GM23338 (cell line): ENCODE measurements at regions not wholly inside any gene's neighbourhood (a gene's known extent, or its start where the extent isn't known, plus 50 kb on each side); places are given as distances from the start of the nearest gene placed in this dataset. TPM values are rescaled to one million over a fixed set of nuclear protein-coding genes. Genes with fewer than 3 reads are reported as not detected.

Source experiments
- CREB1 ChIP-seq: fragments of 250-450 bp; sonication (Bioruptor Pico); IDR thresholded peaks from 2 replicates; pipeline ENCODE4 v1.5.0; 2020; ENCODE audit warnings: low read depth, mild to moderate bottlenecking, moderate library complexity
- EZH2 ChIP-seq: fragments of 200-600 bp; sonication (generic); IDR thresholded peaks from one replicate; pipeline ENCODE4 v1.8.0; 2017; ENCODE audit warnings: antibody characterized with exemption, mild to moderate bottlenecking, low read depth; ENCODE audit not compliant: unreplicated experiment
- EZH2phosphoT487 ChIP-seq: fragments of 200-600 bp; sonication (generic); IDR thresholded peaks from one replicate; pipeline ENCODE4 v1.8.1; 2018; ENCODE audit warnings: antibody characterized with exemption; ENCODE audit not compliant: unreplicated experiment
- POLR2AphosphoS5 ChIP-seq: IDR thresholded peaks from 2 replicates; pipeline ENCODE4 v1.6.1; 2016; ENCODE audit warnings: antibody characterized with exemption, low read depth
- ZNF114 ChIP-seq: fragments of 250-450 bp; sonication (Bioruptor Pico); IDR thresholded peaks from 2 replicates; pipeline ENCODE4 v1.5.0; 2020; ENCODE audit warnings: mild to moderate bottlenecking, moderate library complexity
- ZNF331 ChIP-seq: fragments of 250-450 bp; sonication (Bioruptor Pico); IDR thresholded peaks from 2 replicates; pipeline ENCODE4 v1.5.0; 2020; ENCODE audit warnings: low read depth, mild to moderate bottlenecking, moderate library complexity
- small RNA-seq: library from RNA; depleted of rRNA; stranded (forward); fragments of <200 nt; gene quantifications from one replicate; pipeline ENCODE3, GENCODE V24; 2014; ENCODE audit warnings: low replicate concordance
- TF ChIP-seq, protein P1 (sequence below): fragments of 250-450 bp; sonication (Bioruptor Pico); IDR thresholded peaks from 2 replicates; pipeline ENCODE4 v1.5.0; 2020; ENCODE audit warnings: mild to moderate bottlenecking, moderate library complexity
- TF ChIP-seq, protein P2 (sequence below): IDR thresholded peaks from 2 replicates; pipeline ENCODE4 v1.6.1; 2016; ENCODE audit warnings: antibody characterized with exemption

DNA sequence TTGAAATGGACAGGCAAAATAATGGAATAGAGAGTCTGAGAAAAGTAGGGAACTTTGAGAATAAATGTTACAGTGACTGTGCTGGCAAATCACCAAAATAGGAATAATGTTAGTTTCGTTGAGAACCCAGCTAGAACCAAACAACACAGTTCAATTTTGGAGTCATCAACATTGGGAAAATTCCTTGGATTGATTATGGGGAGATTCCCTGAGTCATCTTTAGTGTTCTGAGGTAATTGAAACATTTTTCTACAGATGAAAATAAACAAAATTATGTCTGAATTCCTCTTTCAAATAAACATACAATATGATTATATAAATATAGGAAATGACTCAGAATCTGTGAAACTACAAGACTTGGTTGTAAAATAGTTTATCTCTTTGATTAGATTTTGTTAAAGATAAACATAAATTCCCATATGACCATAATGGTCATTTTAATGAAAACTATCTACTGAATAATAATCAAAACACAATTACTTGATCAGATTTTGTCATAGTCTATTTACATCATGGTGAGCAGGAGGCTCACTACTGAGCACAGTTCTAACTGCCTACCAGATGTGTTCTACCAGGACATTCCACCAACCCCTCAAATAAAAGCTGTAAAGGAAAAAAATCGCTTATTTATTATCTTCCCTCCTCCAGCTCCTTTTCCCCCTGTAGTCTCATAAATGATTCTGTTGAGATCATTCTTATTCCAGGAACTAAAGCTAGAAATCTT is 51.4 kb upstream of the GABRA2 start (continued):
- TF ChIP-seq, protein P1, sequence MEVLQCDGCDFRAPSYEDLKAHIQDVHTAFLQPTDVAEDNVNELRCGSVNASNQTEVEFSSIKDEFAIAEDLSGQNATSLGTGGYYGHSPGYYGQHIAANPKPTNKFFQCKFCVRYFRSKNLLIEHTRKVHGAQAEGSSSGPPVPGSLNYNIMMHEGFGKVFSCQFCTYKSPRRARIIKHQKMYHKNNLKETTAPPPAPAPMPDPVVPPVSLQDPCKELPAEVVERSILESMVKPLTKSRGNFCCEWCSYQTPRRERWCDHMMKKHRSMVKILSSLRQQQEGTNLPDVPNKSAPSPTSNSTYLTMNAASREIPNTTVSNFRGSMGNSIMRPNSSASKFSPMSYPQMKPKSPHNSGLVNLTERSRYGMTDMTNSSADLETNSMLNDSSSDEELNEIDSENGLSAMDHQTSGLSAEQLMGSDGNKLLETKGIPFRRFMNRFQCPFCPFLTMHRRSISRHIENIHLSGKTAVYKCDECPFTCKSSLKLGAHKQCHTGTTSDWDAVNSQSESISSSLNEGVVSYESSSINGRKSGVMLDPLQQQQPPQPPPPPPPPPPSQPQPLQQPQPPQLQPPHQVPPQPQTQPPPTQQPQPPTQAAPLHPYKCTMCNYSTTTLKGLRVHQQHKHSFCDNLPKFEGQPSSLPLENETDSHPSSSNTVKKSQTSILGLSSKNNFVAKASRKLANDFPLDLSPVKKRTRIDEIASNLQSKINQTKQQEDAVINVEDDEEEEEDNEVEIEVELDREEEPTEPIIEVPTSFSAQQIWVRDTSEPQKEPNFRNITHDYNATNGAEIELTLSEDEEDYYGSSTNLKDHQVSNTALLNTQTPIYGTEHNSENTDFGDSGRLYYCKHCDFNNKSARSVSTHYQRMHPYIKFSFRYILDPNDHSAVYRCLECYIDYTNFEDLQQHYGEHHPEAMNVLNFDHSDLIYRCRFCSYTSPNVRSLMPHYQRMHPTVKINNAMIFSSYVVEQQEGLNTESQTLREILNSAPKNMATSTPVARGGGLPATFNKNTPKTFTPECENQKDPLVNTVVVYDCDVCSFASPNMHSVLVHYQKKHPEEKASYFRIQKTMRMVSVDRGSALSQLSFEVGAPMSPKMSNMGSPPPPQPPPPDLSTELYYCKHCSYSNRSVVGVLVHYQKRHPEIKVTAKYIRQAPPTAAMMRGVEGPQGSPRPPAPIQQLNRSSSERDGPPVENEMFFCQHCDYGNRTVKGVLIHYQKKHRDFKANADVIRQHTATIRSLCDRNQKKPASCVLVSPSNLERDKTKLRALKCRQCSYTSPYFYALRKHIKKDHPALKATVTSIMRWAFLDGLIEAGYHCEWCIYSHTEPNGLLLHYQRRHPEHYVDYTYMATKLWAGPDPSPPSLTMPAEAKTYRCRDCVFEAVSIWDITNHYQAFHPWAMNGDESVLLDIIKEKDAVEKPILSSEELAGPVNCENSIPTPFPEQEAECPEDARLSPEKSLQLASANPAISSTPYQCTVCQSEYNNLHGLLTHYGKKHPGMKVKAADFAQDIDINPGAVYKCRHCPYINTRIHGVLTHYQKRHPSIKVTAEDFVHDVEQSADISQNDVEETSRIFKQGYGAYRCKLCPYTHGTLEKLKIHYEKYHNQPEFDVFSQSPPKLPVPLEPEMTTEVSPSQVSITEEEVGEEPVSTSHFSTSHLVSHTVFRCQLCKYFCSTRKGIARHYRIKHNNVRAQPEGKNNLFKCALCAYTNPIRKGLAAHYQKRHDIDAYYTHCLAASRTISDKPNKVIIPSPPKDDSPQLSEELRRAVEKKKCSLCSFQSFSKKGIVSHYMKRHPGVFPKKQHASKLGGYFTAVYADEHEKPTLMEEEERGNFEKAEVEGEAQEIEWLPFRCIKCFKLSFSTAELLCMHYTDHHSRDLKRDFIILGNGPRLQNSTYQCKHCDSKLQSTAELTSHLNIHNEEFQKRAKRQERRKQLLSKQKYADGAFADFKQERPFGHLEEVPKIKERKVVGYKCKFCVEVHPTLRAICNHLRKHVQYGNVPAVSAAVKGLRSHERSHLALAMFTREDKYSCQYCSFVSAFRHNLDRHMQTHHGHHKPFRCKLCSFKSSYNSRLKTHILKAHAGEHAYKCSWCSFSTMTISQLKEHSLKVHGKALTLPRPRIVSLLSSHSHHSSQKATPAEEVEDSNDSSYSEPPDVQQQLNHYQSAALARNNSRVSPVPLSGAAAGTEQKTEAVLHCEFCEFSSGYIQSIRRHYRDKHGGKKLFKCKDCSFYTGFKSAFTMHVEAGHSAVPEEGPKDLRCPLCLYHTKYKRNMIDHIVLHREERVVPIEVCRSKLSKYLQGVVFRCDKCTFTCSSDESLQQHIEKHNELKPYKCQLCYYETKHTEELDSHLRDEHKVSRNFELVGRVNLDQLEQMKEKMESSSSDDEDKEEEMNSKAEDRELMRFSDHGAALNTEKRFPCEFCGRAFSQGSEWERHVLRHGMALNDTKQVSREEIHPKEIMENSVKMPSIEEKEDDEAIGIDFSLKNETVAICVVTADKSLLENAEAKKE (CRISPR knock-in tag), result no peak
- TF ChIP-seq ZNF331, result no peak
- no peak for TF ChIP-seq CREB1 (CRISPR knock-in tag)
- TF ChIP-seq, protein P2, sequence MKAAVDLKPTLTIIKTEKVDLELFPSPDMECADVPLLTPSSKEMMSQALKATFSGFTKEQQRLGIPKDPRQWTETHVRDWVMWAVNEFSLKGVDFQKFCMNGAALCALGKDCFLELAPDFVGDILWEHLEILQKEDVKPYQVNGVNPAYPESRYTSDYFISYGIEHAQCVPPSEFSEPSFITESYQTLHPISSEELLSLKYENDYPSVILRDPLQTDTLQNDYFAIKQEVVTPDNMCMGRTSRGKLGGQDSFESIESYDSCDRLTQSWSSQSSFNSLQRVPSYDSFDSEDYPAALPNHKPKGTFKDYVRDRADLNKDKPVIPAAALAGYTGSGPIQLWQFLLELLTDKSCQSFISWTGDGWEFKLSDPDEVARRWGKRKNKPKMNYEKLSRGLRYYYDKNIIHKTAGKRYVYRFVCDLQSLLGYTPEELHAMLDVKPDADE, result no peak
- no peak for TF ChIP-seq EZH2phosphoT487
- TF ChIP-seq POLR2AphosphoS5, result no peak
- no peak for TF ChIP-seq ZNF114 (CRISPR knock-in tag)
- TF ChIP-seq EZH2, result no peak

Small RNA genes lying in the stretch of these regions (small RNA-seq; reads per million reads assigned to genes)
- not detected for gene RNU6-412P
